T1000 (cell line): ENCODE measurements at regions not wholly inside any gene's neighbourhood (a gene's known extent, or its start where the extent isn't known, plus 50 kb on each side); places are given as distances from the start of the nearest gene placed in this dataset.

Experiments
- DNase-seq: peaks from one replicate; lab custom pipeline; 2025; ENCODE audit warnings: mixed read lengths; lab: John Stamatoyannopoulos, UW

DNA sequence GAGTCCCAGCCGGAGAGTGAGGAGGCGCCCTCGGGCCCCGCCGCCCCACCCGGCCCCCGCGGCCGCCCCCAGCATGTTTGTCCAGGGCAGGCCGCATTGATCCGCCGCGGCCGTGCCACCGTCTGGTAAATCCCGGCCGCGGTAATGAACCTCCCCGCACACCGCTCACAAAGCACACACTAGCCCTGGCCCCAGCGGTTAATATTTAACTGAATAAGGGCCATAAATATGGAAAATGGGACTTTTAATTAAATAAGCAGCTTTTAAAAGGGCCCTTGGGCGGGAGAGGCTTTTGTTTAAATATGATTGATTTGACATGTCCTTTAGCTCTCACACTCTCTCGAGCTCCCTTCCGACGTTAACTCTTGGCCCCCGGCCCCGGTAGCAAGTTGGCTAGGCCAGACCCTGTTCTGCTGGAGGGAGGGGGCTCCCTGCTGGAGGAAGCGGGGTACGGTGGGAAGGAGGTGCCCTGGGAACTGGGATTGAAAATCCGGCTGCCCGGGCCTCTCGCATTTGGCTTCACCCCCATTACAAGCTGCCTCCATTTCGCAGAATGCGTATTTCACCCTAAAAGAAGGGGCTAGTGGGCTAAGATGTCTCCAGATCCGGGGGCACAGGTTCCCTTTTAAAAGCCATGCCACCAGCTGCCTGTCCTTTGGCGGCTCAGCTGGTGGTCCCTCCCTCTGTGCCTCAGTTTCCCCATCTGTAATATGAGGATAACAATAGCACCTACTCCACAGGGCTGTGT lies 199.8 kb downstream of the RBM19 start:
- no peak for DNase-seq

DNA sequence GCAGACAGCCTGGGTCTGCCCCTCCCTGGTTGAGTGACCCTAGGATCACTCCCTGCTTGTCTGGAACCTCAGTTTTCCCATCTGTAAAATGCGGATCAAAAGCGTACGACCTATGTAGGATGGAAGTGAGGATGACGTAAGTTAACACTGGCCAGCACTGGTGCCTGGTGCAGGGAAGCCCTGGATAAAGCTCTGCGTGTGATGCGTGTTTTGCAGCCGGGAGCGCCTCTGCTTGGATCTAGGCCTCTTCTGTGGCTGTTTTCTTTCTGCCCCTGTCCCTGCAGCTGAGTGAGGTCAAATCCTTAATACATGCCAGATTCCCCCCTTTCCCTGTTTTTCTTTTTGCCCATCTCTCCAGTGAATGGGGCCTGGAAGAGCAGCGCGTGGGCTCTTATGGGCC lies 201.5 kb downstream of the RBM19 start:
- no peak for DNase-seq

DNA sequence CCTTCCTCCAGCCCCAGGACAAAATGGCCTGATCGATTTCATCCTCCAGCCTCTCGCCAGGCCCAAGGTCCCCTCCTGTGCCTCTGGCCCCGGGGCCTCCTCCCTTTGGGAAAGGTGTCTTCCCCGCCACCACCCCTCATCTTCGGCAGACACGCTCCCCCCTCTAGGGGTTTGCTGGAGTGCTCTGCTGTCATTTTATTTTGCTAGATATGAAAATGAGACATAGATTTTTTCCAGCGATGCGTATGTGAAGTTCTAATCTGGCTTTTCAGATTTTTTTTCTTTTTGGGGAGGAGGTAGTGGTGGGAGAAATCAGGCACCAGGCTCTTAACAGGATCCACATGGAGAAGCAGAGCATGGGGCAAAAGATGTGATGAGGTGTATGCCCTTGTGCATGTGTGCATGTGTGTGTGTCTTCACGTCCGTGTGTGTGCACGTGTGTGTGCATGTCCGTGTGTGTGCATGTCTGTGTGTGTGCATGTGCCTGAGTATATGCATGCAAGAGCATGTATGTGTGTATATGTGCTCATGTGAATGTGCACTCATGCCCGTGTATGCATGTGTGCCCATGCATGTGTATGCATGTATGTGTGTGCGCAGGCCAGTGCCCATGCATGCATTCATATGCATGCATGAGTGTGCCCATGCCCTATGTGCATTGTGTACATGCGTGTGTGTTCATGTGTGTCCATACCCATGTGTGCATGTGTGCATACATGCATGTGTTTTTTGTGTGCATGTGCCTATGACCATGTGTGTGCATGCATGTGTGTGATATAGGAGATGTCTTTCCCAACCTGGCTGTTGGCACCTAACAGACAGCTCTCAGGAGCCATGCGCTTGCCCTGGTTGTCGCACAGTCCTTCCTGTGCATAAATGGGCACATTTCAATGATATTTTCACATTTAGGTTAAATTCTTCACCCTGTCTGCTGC lies 203.0 kb downstream of the RBM19 start:
- DNase-seq = no peak

DNA sequence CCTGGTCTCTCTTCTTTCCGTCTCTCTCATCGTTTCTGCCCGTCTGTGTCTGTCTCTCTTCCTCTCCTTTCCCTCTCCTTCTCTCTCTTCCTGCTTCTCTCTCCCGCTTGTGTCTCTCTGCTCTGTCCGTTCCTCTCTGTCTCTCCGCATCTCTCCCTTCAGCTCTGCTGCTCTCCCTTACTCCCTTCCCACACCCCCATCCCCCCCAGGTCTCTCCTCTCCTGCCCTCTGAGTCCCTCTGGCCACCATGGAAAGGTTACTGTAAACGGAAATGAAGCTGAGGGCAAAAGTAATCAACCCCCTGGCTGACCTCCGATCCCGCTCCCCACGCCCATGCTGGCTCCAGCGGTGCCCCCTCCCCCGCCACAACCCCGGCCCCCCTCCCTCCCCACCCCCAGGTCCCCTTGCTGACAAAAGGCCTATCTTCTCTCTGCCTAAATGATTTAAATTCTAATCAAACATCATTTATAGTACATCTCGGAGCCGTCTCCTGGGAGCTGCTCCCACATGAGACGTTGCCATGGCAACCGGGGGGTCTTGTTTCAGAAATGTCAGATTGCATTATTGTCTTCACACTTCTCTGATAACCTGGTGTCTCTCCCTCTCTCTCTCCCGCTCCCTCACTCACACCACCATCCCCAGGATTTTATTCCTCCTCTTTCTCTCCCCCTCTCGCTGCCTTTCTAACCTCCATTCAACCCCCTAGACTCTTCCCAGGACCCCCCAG lies 203.8 kb downstream of the RBM19 start:
- no peak for DNase-seq

DNA sequence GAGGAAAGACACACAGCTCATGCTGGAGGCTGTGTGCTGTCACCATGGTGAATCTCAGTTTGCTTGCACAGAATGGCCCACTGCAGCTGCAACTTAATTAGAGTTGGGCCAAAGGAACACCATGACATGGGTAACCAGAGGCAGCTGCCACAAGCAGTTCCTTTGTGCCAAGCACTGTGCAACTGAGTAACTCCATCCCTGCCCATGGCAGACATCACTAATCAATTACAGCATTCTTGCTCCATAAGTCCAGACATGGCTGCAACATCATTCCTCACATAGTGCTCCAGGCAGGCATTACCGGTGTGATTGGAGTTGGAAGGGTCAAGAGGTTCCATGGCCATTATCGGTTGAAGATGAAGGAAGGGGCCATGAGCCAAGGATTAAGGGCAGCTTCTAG lies 207.0 kb downstream of the RBM19 start:
- no peak for DNase-seq

DNA sequence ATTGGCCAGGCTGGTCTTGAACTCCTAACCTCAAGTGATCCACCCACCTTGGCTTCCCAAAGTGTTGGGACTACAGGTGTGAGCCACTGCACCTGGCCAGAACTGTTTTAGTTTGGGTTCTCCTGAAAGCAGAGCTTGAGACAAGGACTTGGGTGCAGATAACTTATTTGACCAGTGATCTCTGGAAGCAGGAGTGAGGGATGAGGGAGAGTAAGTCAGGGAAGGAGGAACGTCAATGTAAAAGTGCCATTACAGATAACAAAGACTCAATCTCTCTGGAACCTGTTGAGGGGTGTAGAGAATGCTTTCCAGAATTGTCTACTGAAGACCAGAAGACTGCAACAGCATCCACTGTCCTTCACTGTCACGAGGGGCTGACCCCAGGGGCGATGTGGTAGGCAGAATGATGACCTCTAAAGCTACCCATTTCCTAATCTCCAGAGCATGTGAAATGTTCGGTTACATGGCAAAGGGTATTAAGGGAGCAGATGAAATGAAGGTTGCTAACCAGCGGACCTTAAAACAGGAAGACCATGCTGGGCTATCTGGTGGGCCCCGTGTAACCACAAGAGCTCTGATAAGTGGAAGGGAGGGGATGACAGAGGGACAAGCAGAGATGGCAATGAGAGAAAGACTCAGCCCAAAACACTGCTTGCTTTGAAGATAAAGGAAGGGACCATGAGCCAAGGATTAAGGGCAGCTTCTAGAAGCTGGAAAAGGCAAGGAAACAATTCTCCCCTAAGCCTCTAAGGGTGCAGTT lies 207.8 kb downstream of the RBM19 start:
- no peak for DNase-seq

DNA sequence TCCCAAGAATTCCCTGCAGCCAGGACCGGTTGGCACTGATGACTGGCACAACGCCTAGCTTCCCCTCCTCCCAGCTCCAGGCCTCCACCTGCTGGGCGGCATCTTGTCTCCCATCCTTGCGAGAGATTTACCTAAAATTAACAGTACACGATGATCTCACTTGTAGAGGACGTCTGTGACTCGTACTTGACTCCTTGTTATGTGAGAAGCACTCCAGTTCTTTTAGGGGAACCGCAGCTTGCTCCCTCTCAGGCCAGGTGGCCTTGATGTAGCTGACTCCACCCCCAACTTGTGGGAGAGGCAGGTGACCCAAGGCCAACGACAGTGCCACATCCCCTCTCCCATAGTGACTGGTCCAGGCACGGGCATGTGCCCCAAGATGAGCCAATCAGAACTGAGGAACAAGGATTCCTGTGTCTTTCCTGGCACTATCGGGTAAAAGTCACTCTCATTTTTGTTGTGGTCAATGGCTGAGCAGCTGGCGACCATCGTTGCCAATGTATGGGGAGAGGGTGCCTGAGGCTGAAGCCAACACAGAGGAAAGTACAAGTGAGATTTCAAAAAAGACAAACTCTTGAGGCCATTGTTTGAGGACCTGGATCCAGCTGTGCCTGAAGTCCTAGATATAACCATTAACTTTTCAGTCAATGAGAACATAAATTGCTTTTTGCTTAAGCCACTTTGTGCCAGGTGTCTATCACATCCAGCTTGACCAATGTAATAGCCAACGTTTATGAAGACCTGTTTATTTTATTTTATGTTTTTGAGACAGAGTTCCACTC lies 208.7 kb downstream of the RBM19 start:
- DNase-seq = no peak

DNA sequence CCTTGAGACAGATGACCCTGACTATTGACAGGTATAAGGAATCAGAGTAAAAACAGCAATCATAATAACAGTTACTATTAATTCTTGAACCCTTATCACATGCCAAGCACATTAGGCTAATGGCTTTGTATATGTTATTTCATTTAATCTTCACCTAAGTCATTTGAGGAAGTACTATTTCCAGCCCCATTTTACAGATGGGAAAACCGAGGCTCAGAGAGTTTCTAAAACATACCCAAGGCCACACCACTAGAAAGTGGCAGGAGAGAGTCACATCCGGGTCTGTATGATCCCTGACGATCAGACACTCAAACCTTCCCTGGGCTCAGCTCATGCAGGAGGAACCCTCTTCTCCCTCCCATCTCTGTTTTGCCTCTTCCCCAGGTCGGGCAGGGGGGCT lies 209.5 kb downstream of the RBM19 start:
- no peak for DNase-seq

DNA sequence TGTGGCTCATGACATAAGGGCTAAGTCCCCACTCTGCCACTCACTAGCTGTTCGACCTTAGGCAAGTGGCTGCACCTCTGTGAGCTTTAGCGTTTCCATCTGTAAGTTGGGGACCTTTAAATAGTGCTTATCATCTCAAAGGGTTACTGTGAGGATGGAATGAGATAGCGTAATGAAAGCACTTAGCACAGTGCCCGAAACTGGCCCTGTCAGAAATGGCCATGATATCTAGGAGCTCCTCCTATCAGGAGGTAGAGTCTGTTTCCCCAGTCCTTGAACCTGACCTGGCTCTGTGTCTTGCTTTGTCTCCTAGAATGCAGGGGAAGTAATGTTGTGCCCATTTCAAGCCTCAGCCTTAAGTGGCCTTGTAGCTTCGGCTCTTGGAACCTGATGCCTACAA lies 211.0 kb downstream of the RBM19 start:
- DNase-seq = no peak

DNA sequence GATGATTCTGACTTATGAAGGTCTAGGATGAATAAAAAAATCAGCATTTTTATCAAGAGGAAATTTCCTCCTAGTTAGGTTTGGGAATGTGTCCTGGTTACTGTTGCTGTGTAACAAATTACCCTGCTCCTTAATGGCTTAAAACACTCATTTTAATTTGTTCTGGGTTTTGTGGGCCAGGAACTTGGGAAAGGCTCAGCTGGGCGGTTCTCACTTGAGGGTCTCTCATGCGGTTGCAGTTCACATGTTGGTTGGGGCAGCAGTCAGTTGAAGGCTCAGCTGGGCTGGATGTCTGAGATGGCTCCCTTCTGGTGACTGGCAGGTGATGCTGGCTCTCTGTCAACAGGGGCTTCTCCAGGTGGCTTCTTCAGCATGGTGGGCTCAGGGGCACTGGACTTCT lies 214.6 kb downstream of the RBM19 start:
- no peak for DNase-seq

DNA sequence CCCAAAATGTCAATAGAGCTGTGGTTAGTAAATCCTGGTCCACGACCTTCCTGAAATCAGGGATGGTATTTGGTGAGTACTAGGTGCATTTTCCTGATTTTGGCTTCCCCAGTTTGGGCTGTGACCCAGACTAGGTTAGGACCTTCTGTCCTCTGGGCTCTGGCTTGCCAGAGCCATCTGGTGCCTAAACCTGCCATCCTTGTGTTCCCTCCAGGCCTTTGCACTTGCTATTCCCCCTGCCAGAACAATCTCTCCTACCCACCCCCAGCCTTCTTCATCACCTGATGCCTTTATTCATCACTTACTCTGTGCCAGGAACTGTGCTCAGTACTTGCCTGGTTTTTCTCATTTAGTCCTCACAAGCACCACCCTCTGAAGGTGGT lies 216.7 kb downstream of the RBM19 start:
- DNase-seq = no peak

DNA sequence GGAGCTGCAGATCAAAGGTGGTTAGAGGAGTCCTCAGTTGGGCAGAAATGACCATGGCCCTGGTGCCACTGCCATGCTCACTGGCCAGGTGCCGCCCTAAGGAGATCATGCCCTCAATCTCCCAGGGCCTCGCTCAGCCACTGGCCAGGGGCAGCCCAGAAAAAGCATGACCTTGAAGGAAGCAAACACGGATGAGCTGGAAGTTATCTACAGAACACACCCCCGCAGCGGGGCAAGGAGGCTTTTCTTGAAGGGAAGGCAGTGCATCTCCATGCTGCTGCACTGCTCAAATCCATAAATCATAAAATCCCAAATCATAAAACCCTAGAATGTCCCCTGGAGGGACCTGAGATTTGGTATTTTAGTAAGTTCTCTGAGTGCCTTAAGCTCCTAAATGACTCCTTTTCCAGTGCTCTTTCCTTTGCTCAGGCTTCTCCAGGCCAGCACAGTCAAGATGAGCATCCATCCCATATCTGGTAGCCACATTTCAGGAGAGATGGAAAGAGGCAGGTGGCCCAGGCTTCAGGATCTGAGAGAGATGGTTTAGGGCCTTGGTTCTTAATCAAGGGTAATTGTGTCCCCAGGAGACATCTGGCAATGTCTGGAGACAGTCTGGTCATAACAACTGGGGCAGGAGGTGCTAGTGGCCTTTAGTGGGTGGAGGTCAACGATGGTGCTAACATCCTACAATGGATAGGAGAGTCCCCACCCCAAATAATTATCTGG lies 217.3 kb downstream of the RBM19 start:
- no peak for DNase-seq

DNA sequence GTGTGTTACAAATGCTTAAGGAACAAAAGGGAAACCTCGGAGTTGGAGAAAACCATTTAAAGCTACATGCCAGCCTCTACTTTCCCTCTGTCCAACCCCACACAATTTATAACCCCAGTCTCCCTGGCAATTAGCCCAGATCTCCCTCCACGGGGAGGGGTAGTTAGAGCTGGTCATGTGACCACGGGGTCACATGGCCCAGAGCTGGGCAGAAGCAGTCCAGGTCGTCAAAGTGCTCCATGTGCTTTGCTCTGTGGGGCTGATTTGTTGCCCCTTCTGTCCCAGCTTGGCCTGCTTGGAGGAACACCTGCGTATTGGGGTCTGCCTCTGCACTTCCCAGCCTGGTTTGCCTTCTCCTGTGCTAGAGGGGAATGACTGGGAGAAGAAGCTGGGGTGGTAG lies 219.1 kb downstream of the RBM19 start:
- no peak for DNase-seq

DNA sequence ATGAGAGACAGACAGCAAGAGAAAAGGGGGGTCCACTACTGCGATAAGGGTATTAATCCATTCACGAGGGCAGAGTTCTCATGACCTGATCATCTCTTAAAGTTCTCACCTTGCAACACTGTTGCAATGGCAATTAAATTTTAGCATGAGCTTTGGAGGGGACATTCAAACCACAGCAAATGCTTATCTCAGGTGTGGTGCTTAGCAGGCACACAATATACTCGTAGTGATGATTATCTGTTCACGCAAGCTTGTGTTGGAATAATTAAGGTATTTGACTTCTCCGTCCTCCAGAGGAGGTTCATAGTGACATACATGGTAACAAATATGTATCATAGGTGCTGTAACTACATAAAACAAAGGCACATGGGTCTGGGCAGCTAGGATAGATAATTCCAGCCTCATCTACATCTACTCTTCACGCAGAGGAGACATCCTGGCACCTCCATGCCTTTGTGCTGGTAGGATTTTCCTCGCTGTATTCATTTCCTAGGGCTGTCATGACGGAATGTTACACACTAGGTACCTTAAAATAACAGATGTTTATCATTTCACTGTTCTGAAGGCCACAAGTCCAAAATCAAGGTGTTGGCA lies 221.2 kb downstream of the RBM19 start:
- DNase-seq = no peak

DNA sequence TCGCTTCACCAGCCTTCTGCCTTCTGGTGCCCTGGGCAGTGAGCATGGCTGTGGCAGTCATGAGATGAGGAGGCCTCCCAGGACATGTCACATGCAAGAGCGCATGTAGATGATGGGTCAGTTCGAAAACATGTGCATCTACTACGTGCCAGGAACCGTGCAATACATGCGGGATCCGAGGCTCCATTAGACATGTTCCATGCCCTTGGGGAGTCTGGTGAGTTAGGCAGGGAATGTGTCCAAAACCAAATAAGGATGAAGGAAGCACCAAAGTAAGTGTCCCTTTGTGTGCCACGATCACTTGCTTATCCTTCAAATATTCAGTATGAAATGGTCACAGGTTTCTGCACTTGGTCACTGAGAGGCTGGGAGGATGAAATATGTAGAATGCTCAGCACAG lies 223.3 kb downstream of the RBM19 start:
- no peak for DNase-seq

DNA sequence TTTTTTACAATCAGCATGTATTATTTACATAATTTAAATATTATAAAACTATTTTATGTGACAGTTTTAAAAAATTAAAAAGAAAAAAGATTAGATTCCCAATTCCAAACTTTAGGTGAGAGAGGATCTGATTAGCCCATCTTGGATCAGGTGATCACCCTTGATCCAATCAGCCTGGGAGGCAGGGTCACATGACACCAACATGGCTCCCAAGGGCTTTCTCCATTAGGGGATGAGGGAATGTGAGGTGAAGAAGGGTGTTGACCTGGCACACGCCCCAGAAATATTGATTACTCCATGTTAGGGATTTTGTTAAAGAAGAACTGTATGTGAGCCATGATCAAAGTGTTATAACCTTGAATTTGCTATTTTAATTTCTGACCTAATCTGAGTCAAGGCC lies 225.4 kb downstream of the RBM19 start:
- DNase-seq = no peak

DNA sequence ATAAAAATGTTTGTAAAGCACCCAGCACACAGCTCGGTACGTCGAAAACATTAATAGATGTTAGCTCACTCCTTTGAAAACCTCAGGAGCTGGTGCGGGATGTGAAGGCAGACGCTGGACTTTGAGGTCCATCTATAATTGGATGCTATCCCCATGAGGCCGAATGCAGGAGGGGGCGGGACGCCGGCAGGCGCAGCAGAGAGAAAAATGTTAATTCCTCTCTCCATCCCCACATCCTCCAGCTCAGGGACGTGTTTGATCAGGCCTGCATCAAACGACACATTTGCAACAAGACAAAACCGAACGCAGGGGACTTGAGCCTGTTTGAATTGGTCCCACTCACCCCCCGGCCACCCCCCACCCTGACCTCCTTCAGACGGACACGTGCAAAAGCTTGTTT lies 231.0 kb downstream of the RBM19 start:
- no peak for DNase-seq

DNA sequence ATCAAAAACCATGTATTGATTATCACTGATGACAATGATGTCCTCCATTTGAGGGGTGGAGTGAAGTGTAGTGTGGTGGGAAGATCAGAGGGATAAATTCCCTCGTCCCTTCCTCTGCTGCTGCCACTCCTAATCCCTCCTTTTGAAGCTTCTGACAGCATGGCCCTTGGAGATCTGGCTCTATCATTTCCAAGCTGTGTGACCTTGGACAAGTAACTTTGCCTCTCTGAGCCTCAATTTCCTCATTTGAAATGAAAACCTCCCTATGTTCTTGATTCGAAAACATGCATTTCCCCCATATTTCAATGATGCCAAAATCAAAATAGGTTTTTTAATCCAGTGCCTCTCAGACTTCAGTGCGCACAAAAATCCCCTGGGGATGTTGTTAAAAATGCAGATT lies 231.6 kb downstream of the RBM19 start:
- DNase-seq = no peak

DNA sequence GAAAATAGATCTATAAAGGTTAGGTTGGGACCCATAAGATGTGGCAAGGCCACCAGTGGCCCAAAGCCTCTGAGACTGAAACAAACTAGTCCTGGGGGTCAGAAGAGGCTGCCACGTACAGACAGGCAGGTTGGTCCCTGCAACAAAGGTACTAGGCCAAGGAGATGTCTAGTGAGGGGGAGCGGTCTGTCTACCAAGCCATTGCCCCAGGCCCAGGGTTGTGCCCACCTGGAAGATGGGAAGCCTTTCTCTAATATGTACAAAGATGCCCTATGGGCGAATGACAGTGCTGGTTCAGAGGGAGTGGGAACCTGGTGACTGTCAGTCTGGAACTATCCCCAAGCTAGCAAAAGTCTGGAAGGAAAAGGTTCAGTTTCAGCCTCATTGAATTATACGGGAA lies 233.2 kb downstream of the RBM19 start:
- no peak for DNase-seq

DNA sequence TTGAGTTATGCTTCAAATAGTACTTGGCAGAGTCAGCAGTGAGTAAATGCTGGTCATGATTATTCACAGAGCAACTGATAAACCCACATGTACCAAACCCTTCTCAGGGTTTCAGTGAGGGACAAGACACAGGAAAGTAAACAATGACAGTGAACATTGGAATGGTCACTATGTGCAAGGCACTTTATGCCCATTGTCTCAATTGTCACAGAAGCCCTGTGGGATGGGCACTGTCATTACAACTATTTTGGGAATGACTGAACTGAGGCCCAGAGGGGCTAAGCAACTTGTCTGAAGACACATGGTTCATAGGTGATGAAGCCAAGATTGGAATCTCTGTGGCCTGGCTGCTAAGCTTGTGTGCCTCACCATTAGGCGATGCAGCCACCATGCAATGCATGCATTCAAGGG lies 238.5 kb downstream of the RBM19 start:
- peak; percentile 27 for DNase-seq
